ENCODE measurements at regions not wholly inside any gene's neighbourhood (a gene's known extent, or its start where the extent isn't known, plus 50 kb on each side); places are given as distances from the start of the nearest gene placed in this dataset.

DNA sequence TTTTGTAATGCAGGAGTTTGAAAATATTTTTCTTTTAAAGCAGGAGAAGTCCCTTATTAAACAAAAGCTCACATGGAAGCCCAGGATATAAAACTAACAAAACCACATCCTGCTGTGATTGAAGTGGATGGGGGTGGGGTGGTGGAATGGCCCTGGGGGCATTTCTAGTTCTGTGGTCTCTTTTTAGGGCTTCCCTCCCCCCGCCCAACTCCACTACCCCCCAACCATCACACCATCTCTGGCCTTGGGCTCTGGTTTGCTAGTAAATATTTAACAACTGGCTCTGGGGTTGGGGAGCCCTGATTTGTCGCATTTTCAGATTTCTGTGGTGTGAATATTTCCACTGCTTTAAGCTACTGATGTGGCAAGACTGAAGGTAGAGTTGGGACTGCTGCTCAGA lies 279.6 kb upstream of the PLET1 start:
- DNase-seq (ENCODE audit: low spot score), result no peak

DNA sequence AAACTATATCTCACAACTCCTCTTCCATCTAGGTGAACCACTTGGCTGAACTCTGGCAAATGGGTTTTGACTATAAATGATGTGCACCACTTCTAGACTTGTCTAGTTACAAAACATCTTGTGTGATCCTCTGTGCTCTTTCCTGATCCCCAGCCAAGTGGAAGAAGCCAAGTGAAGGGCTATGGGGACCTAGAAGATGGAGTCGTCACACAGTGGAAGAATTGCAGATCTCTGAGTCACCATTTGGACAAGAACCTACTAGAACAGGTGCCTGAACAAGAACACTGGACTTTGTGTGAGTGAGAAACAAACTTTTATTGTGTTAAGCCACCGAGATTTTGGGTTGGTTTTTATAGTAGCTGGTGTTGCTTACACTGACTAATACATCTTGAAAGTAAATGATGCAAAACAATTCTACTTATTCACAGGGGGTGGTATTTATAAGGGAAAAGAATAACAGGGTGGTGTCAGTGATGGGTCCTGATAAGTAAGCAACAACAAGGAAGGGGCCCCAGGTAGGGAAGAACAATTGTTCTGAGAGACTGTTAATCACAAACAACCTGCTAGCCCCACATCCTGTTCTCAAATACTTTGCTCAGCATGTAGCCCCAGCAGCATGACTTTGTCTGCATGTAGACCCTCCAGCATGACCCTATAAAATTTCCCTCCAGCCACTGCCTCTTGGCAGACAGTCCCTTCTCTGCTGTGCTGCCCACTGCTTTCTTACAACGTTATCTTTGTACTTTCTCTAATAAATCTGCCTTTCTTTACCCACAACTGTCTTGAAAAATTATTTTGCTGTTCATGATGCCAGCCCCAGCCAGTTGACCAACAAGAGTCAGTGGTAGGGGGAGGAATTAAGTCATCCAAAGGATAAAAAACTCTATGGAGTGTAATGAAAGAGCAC lies 280.7 kb upstream of the PLET1 start:
- no peak for DNase-seq (ENCODE audit: low spot score)

DNA sequence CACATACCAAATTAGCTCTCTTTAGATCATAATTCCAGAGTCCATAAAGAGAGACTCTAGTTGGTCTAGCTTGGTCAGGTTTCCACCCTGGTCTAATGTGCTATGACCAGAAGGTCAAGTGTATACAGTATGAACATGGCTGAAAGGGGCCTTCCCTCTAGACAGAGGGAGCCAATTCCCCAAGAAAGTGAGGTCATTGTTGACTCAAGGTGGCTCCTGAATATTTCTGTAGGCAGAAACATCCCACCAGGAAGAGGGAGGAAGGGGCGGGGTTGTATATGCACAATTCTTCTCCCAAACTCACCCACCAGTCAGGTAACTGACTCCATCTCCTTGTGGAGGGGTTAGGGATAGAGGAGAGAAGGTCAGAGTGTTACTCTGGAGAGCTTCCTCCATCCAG lies 281.8 kb upstream of the PLET1 start:
- DNase-seq (ENCODE audit: low spot score), result no peak

DNA sequence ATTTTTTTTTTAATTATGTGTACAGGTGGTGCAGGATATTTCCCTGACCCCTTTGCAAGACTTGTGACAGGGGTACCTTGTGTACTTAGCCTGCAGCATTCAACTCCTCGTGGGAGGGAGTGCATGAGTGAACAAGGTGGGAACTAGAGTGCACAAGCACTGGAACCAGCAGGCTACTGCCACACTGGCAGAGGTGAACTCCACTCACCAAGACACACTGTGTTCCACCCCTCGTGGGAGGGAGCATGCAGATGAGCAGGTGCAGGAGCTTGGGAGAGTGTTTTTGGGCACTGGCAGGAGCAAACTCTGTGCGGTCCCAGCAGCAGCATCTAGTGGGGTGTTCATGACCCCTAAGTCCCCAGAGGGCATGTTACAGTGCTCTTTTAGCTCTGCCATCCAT lies 282.7 kb upstream of the PLET1 start:
- no peak for DNase-seq (ENCODE audit: low spot score)

DNA sequence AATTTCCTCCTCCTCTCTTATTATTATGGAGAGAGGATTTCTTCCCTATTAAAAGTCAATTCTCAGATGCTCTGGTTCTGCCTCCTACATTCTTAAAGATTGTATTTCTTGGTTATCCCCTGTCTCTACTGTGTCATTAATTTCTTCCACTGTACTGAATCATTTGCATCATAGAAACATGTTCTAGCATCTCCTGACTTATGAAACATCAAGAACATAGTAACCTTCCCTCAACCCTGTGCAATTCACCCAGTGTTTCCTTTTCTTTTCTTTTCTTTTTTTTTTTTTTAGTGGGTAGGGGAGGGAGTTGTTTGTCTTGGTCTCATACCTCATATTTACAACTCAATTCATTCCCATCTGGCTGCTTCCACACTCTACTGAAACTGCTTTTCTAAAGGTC lies 288.0 kb upstream of the PLET1 start:
- no peak for DNase-seq (ENCODE audit: low spot score)

DNA sequence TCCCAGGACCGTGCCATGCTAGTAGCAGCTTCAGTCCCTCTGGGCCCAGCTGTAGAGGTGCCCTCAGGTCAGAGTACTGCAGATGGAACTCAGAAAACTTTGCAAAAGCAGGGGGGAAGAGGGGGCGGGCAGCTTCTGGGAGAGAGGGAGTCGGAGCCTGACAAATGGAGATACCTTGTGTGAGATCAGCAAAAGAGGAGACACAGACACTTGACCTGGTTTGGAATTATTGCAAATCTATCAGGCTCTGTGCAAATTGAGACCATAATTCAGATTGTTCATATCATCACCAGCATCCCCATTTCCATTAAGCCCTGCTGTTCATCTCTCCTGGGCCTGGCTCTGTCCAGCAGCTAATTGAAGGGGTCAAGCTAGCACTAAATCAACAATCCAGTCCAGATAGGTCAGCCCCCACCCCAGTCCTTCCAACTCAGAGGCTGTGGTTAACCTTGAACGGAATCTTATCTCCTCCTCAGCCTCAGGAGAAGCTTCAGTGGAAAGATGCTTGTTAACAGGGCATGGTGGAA lies 292.6 kb upstream of the PLET1 start:
- DNase-seq (ENCODE audit: low spot score), result no peak

DNA sequence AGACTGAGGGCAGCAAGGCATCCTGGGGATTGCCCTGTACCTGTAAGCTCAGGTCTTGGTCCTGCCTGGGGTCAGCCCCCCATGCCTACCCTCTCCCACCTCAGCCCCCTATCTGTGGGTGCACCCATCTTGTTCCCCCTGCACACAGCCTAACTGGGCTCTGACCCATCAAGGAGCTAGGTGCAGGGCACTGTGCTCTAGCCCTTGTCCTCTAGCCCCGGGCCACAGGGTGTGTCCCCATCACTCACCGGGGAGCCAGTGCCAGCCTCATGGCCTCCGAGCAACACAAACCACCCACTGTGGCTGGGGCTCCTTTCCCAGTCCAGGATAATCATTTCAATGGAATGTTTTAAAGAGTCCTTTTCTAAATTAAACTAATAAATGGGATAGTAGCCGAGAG lies 293.9 kb upstream of the PLET1 start:
- DNase-seq (ENCODE audit: low spot score), result no peak

DNA sequence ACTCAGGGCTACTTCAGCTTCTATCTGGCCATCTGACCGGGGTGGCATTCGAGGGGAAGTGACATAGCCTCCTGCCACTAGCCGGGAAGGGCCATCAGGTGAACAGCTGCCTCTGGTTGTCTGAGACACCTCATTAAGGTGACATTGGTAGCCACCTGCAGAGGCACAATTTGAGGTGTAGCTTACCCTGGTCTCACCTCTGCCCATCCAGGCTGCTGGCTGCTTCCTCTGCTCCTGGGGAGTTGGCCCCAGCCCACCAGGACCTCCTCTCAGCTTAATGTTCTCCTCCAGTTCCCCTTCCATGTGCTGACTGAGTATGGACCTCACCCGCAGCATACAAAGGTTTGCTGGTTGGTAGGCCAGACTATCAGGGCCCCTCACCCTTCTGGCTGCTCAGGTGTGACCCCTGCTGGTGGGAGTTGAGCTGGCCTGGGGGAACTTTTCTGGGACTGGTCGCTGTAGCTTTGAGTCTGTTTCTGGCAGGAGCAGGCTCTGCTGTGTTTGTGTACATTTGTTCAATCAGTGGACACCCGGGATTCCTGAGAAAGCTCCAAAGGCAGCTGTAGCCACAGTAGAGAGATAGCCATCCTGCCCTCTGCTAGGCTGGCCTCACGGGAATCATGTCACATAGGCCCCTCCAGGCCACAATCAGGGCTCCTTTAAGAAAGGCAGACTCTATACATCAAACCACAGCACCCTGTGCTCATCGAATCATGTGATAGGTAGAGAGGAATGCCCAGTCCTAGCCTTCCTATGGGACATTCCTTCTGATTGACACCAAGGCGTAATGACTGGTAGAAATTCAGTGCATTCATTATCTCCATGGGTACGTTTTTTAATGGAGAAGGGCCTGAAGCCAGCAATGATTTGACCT lies 295.1 kb upstream of the PLET1 start:
- DNase-seq (ENCODE audit: low spot score), result peak; percentile 66

DNA sequence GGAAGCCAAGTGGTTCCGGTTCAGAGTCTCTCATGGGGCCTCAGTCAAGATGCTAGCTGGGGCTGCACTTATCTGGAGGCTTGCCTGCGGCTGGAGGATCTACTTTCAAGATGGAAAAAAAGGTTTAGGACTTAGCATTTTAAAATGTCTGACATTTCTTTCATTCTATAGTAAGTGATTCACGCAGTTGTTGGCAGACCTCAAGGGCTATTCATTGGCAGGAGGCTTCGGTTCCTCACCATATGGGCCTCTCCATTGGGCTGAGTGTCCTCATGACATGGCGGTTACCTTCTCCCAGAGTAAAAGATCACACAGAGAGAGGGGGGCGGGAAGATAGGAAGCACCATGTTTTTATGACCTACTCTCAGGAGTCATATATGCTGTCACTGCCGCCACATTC lies 298.0 kb upstream of the PLET1 start:
- no peak for DNase-seq (ENCODE audit: low spot score)

DNA sequence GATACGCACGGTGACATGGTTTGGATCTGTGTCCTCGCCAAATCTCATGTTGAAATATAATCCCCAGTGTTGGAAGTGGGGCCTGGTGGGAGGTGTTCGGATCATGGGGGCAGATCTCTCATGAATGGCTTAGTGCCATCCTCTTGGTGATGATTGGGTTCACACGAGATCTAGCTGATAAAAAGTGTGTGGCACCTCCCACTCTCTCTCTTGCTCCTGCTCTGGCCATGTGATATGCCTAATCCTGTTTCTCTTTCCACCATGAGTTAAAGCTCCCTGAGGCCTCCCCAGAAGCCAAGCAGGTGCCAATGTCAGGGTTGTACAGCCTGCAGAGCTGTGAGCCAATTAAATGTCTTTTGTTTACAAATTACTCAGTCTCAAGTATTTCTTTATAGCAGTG lies 303.1 kb upstream of the PLET1 start:
- no peak for DNase-seq (ENCODE audit: low spot score)

DNA sequence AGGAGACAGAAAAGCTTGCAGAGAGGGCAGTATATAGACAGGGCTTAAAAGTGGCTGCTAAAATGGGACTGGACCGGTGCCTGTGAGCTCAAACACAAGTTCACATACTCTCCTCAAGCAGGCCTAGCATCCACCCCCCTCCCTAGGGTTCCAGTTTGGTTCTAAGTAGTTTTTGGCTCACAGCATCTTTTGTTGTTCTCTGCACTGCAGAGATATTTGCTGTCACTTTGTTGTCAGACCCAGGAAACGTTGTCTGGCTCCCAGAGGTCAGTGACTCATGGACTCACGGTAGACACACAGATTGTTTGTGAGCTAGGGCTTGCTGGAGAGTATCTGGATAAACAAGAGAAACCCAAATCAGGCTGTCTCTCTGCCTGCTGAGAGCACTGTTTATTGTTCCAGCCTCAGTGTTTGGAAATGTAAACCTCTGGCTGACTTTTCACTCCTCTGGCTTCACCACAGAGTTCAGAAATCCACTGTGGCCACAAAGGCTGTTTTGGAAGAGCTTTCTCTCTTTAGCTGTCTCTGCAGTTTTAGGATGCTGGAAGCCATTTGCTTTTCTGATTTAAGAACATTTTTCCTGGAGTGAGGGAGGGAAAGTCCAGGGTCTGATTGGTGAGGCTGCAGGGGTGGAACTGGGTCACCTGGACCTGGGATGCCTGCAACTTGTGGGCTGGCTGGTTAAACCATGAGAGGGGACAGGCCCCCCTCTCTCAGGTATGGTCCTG lies 303.7 kb upstream of the PLET1 start:
- DNase-seq (ENCODE audit: low spot score), result peak; percentile 48

DNA sequence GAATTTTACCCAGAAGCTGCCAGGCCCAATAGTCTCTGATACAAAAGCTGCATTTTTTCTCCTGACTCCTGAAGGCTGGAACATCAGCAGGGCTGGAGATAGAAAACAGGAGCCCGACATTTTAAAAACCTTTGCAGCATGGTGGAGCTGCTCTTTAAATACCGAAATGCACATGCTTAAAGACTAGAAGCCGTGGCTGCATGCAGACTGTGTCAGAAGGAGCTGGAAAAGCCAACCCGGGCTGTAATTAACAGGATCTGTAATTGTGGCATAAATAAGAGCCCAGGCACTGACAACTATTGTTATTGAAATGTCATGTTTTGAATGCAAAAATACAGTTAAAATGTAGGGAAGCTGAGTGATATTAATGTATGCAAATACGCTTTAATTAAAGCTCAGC lies 304.9 kb upstream of the PLET1 start:
- no peak for DNase-seq (ENCODE audit: low spot score)

DNA sequence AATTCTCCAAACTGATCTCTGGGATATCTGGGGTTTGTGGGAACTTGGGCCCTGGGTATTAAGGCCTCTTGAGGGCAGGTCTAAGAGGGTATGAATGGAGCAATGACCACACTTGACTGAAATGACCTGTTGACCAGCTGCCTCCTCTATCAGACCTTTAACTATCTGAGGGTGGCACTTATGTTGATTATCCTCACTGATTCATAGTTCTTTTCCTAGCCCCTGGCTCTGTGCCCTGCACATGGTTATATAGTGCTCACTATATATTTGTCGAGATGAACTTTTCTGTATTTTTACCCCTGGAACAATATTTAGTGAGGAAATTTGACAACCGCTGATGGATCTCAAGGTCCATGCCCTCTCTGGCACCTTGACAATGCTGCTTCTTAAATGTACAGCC lies 305.5 kb upstream of the PLET1 start:
- no peak for DNase-seq (ENCODE audit: low spot score)

DNA sequence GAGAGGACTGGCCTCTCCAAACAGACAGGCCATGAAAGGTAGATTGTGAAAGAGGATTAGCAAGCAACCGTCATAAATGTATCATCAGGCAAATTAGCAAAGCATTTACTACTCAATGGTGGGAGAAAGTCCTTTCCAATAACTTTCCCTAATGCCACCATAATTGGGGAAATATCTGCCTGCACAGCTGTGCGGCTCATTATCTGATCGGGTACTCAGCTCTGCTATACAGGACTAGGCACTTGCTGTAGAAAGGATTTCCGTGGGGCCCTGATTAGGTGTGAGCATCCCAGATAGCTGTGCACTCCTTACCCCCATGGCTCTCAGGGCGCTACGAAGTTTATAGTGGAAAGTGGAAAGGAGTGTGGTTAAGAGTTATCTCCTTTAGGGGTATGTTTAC lies 309.7 kb upstream of the PLET1 start:
- no peak for DNase-seq (ENCODE audit: low spot score)

DNA sequence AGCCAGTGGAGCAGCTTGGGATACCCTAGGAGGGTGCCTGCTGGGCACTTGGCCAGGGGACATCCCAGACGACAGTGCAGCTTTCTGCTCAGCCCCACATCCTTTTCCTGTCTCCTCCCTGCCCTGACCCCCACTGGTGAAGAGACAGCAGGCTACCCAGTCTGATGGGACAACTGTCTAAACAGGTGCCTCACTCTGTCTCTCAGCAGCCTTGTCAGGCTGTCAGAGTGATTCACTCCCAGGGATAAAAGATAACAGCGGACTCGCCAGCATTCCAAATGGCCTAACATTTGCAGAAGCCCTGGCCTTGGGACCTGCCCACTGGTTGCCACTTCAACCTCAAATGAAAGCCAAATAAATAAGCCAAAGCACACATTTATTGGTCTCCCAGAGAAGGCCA lies 318.6 kb upstream of the PLET1 start:
- no peak for DNase-seq (ENCODE audit: low spot score)

DNA sequence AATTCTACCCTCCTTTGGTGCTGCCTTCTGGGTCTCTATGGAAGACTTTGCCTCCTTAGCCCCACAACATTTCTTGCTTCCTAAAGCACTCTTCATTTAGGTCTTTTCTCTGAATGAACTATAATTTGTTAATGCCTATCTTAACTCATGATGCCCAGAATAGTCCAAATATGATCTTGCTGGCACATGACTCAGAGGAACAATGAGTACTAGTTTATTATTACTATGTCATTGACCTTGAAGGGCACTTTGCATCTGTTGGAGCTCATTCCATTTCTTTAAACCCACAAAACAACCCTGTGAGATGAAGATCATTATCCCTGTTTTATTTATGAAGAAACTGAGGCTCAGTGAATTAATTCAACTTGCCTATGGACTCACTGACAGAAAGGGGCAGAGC lies 320.2 kb upstream of the PLET1 start:
- no peak for DNase-seq (ENCODE audit: low spot score)

DNA sequence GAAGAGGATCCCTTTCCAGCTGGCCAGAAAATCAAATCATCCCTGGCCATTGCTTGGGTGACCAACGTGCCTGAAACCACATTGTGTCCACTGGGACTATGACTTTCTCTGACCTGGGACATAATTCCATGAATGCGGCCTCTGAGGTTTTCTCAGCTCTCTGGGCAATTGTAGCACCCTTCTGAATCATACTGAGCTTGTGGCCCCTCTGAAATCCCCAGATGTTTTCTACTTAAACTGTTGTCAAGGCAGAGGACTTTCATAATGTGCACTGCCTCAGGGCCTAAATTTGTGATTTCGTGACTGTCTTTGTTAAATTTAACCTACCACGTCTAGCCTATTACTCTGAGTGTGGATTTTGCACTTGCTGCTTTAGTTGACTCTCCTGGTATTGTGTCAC lies 321.1 kb upstream of the PLET1 start:
- DNase-seq (ENCODE audit: low spot score), result no peak

DNA sequence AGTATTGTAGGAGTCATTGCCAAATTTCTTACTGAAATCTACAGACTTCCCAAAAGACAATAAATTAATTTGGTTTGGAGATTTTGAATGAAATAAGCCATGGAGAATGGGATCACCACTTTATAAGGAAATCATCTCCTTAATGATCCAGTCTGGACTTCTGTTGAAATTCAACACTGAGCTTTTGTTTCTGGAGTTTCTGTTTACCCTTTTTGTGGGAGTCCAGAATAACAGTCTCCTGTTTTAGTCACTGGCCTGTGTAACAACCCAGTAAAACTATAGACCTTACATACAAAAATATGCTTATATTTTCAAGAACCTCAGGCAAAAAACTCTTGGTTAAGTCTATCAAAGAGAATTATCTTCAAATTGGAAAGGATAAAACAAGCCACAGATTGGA lies 321.7 kb upstream of the PLET1 start:
- peak; percentile 46 for DNase-seq (ENCODE audit: low spot score)

DNA sequence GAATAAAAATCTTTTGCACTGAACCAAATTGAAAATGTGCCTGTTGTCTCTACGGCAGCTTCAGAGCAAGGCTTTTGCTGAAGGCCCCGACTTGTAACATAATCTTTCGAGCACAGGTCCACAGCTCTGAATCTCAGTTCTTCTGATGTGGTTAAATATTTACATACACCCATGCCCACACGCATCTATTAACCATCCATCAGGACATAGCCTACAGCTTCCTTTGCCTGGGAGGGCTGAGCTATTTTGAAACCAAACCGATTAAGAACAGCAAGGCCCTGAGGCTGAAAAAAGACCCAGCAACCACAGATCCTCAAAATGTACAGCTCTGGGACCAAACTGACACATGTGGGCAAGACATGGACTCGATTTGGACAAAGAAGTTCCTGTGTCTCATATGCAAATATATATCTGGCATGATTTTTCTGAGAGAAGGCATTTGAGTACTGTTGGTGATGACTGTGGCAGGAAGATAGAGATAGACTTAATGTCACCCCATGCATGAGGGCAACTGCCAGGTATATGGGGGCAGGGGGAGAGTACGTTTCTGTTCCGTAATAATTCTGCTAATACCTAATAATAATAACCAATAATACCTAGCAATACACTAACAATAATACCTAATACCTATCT lies 322.7 kb upstream of the PLET1 start:
- no peak for DNase-seq (ENCODE audit: low spot score)

DNA sequence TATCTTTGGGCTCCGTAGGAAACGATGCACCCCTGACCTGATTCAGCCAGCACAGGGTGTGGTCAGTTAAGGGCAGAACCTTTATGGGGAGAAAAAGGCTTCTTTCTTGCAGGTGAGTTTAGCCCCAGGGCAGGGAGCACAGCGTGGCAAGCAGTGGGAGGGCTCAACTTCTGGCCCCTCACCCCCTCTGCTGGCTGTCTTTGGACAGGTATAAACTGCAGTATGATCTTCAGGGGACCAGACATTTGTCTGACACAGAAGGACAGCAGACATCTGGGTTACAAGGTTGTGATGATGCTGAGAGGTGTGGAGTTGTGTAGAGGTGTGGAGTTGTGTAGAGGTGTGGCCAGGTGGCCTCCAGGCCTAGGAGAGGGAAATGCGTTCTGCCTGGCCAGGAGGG lies 324.0 kb upstream of the PLET1 start:
- no peak for DNase-seq (ENCODE audit: low spot score)

DNA sequence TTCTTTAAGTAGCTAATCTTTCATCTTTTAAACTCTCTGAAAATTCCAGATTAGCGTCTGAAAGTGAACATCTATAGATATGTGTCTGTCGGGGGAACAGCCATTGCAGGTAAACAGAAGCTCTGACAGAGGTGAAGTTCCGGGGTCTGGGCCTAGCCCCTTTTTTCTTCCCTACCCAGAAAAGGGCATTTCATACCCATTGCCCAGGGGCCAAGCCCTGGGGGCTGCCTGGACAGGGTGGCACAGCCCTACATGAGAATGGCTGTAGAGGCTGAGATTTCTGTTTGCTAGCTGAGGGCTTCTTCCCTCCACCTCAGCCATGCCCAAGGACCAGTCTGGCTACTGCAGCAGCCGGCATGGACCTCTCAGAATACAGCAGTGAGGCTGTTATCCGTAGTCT lies 327.0 kb upstream of the PLET1 start:
- DNase-seq (ENCODE audit: low spot score), result no peak

DNA sequence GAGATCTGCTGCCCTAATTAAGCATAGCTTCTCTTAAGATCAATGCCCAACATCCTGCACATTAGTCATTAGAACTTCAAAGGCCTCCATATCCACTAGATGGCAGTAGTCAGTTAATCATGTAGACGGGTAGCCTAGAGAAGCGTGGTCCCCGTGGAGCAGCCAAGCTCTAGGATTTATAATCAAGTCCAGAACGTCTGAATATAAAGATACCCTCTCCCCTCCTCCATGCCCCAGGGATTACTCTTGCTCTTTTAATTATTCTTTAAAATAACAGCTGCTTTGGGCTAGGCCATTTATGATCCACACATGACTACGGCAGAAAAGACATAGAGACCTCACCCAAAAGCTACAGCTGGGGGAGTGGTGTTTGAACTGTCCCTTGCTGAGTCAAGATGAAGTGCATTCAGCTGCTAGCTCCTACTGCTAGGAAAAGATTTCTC lies 327.6 kb upstream of the PLET1 start:
- DNase-seq (ENCODE audit: low spot score), result peak; percentile 87
